Pancreas (tissue), 10 donors: ENCODE measurements at regions not wholly inside any gene's neighbourhood (a gene's known extent, or its start where the extent isn't known, plus 50 kb on each side); places are given as distances from the start of the nearest gene placed in this dataset.

Experiments
- ATAC-seq, 4 donors: fragments of 200-7000 bp; cut with Tn5 transposase; one replicate each; pipeline versions ENCODE4 v1.8.0 to v1.9.1; 2020; ENCODE audit warnings: mild to moderate bottlenecking in 4 of 4, moderate library complexity in 4 of 4
- DNase-seq, 6 donors: peaks; one replicate each; pipeline ENCODE4 v3.0.0-alpha.2; 2020
- FAIRE-seq: peaks from 2 replicates; lab custom pipeline; 2012; peaks lifted over from hg19 to GRCh38; lab: Jason Lieb, UNC
- H3K27ac ChIP-seq, 4 donors: fragments of 200-600 bp; sonication (generic); 1 replicate in 3 of 4; 2 replicates in 1 of 4; pipeline versions ENCODE4 v1.5.0 to v1.8.0; 2020
- H3K27me3 ChIP-seq, 4 donors: fragments of 200-600 bp; one replicate each; pipeline ENCODE4 v1.8.0; 2021
- H3K36me3 ChIP-seq, 3 donors: fragments of 200-600 bp; sonication (generic) in 1 of 3; one replicate each; pipeline versions ENCODE4 v1.5.0 to v1.8.0; 2020 to 2021
- H3K4me1 ChIP-seq, 3 donors: fragments of 200-600 bp; one replicate each; pipeline ENCODE4 v1.8.0; 2021
- H3K4me3 ChIP-seq, 4 donors: fragments of 200-600 bp; sonication (generic) in 2 of 4; one replicate each; pipeline versions ENCODE4 v1.5.0 to v1.8.0; 2020 to 2021
- H3K9me3 ChIP-seq, 4 donors: fragments of 200-600 bp; one replicate each; pipeline ENCODE4 v1.8.0; 2021
- CTCF ChIP-seq, 4 donors: fragments of 200-600 bp; sonication (generic) in 3 of 4; IDR thresholded peaks; one replicate each; pipeline versions ENCODE4 v1.5.0 to v1.8.0; 2021; ENCODE audit warnings: antibody characterized with exemption in 4 of 4
- WGBS, 2 donors: extraction: QIAGEN DNeasy Blood & Tissue Kit; methylation state at CpG; one replicate each; pipeline ENCODE4 v1.1.7; 2013; 5-methylcytosine and 5-hydroxymethylcytosine counted together
- intact Hi-C, 3 donors: fragments of 100-400 bp; cut with DNase I; formaldehyde crosslinking; loops; one replicate each; pipeline versions ENCODE4 v1.11.1 to v1.14.2; 2022
- donor health status: healthy with polysubstance abuse.
- donor health status: DM: no; HTN: no; CAD: no; lungs with moderate emphysema.
- donor health status: DM: no; HTN: no; CAD: no.
- donor health status: control.
- donor health status: control.
- donor health status: Bipolar disorder and iron deficiency.
- donor health status: DM: yes; HTN: yes; CAD: no.
- donor health status: DM: no; HTN: no; CAD: no.
- donor health status: DM: no; HTN: no; CAD: no.
- donor health status: DM: yes; HTN: yes; CAD: no.

- Histone ChIP-seq H3K27ac (no peak overlapping the region), H3K27me3 (no peaks in the 10 kb centered on the region), H3K4me1 (no peaks in the 10 kb centered on the region), H3K36me3 (no peaks in the 10 kb centered on the region), H3K4me3 (no peak overlapping the region), H3K9me3 (no peaks in the 10 kb centered on the region)
- TF ChIP-seq CTCF (IDR thresholded peaks at IDR 0.05): no peak
- no peak for ATAC-seq
- DNase-seq: no peak
- intact Hi-C loops: no loop called here
- no peak for FAIRE-seq
- WGBS, 2 donors: 33 to 90% methylated on average over 2 of the region's 2 CpGs
Observed at GRCh38 chrX:68950937-68951336, 122.1 kb downstream of the EFNB1 start.

GRCh38 chrX:68947882-68948605, 119.2 kb downstream of the EFNB1 start:
- ATAC-seq (no peak), DNase-seq (no peak), FAIRE-seq (no peak)
- H3K4me3 ChIP-seq: no peak overlapping the region
- H3K9me3 ChIP-seq: no peaks in the 10 kb centered on the region
- intact Hi-C loops: no loop called here
- 75 to 94% methylated on average over 6 of the region's 6 CpGs for WGBS, 2 donors
- H3K27ac ChIP-seq: no peak overlapping the region
- no peaks in the 10 kb centered on the region for H3K4me1 ChIP-seq
- no peaks in the 10 kb centered on the region for H3K27me3 ChIP-seq
- TF ChIP-seq CTCF (IDR thresholded peaks at IDR 0.05): no peak
- H3K36me3 ChIP-seq: no peaks in the 10 kb centered on the region

GRCh38 chrX:68945603-68946228, 116.9 kb downstream of the EFNB1 start:
- intact Hi-C loops: no loop called here
- ATAC-seq (peak in 1 of 4 donors; percentile 22), FAIRE-seq (no peak), DNase-seq (no peak)
- TF ChIP-seq CTCF (IDR thresholded peaks at IDR 0.05): no peak
- no peaks in the 10 kb centered on the region for H3K9me3 ChIP-seq
- 78 to 85% methylated on average over 10 of the region's 10 CpGs for WGBS, 2 donors
- H3K27ac ChIP-seq: no peak overlapping the region
- no peaks in the 10 kb centered on the region for H3K4me1 ChIP-seq
- no peak overlapping the region for H3K4me3 ChIP-seq
- no peaks in the 10 kb centered on the region for H3K36me3 ChIP-seq
- no peaks in the 10 kb centered on the region for H3K27me3 ChIP-seq

- no peak for TF ChIP-seq CTCF (IDR thresholded peaks at IDR 0.05)
- DNase-seq (no peak), ATAC-seq (no peak)
Observed at GRCh38 chrX:68945081-68945602, 116.3 kb downstream of the EFNB1 start.

GRCh38 chrX:68944211-68944610, 115.4 kb downstream of the EFNB1 start:
- H3K4me1 ChIP-seq: no peaks in the 10 kb centered on the region
- no peak for DNase-seq
- intact Hi-C loops: no loop called here
- no peak overlapping the region for H3K27ac ChIP-seq
- H3K27me3 ChIP-seq: no peaks in the 10 kb centered on the region
- H3K9me3 ChIP-seq: no peaks in the 10 kb centered on the region
- no peaks in the 10 kb centered on the region for H3K36me3 ChIP-seq
- no peak for FAIRE-seq
- WGBS, 2 donors: 73 to 95% methylated on average over 2 of the region's 2 CpGs
- no peak for ATAC-seq
- no peak overlapping the region for H3K4me3 ChIP-seq
- no peak for TF ChIP-seq CTCF (IDR thresholded peaks at IDR 0.05)

More at GRCh38 chrX:68945081-68945602, 116.3 kb downstream of the EFNB1 start:
- no peak for FAIRE-seq
- H3K27me3 ChIP-seq: no peaks in the 10 kb centered on the region
- no peaks in the 10 kb centered on the region for H3K4me1 ChIP-seq
- intact Hi-C loops: no loop called here
- no peaks in the 10 kb centered on the region for H3K36me3 ChIP-seq
- 44 to 75% methylated on average over 2 of the region's 2 CpGs for WGBS, 2 donors
- H3K27ac ChIP-seq: no peak overlapping the region
- H3K9me3 ChIP-seq: no peaks in the 10 kb centered on the region
- no peak overlapping the region for H3K4me3 ChIP-seq
